IMR-90 (cell line): ENCODE measurements at regions not wholly inside any gene's neighbourhood (a gene's known extent, or its start where the extent isn't known, plus 50 kb on each side); places are given as distances from the start of the nearest gene placed in this dataset.

Experiments
- ATAC-seq: fragments of 200-7000 bp; cut with Tn5 transposase; 2 replicates; pipeline ENCODE4 v1.9.1; 2020; ENCODE audit warnings: low read depth, mild to moderate bottlenecking, moderate library complexity
- BruUV-seq: library from RNA; stranded (reverse); fragments of 400-500 nt; replicated peaks from 2 replicates; lab custom pipeline; 2021; lab: Mats Ljungman, UMichigan
- CTCF ChIA-PET: fragments of 300-600 bp; formaldehyde crosslinking; extraction: SDS; loops from one replicate; lab custom pipeline; 2021; ENCODE audit warnings: antibody characterized with exemption; lab: Yijun Ruan, JAX
- POLR2A ChIA-PET: fragments of 300-600 bp; sonication (Branson Sonifier 250); formaldehyde crosslinking; loops from one replicate; lab custom pipeline; 2022; ENCODE audit warnings: antibody characterized with exemption; ENCODE audit not compliant: unreplicated experiment; lab: Charles Lee
- DNase-seq: peaks from one replicate; pipeline ENCODE4 v3.0.0; 2013
- H2AFZ ChIP-seq: replicated peaks from 2 replicates; pipeline ENCODE3; 2013; ENCODE audit warnings: low read length, mild to moderate bottlenecking; ENCODE audit not compliant: poor library complexity
- H2AK5ac ChIP-seq: 2 replicates; pipeline ENCODE4 v1.6.1; 2013; ENCODE audit warnings: low read depth, low read length, inconsistent platforms
- H2AK9ac ChIP-seq: replicated peaks from 2 replicates; pipeline ENCODE3; 2013; ENCODE audit warnings: mild to moderate bottlenecking, low read depth, low read length, moderate library complexity; ENCODE audit not compliant: poor library complexity
- H2BK120ac ChIP-seq: 2 replicates; pipeline ENCODE4 v1.6.1; 2013; ENCODE audit warnings: low read depth, low read length, inconsistent platforms
- H2BK15ac ChIP-seq: 3 replicates; pipeline ENCODE4 v1.6.1; 2013; ENCODE audit warnings: low read depth, low read length, inconsistent platforms
- H2BK20ac ChIP-seq: 2 replicates; pipeline ENCODE4 v1.6.1; 2013; ENCODE audit warnings: low read depth, mild to moderate bottlenecking, inconsistent platforms, low read length, moderate library complexity
- H2BK5ac ChIP-seq: 2 replicates; pipeline ENCODE4 v1.6.1; 2013; ENCODE audit warnings: mild to moderate bottlenecking, low read depth, low read length, inconsistent platforms; ENCODE audit not compliant: poor library complexity, severe bottlenecking
- H3K14ac ChIP-seq: replicated peaks from 2 replicates; pipeline ENCODE4 v1.6.1; 2013; ENCODE audit warnings: low read depth, low read length, inconsistent platforms
- H3K18ac ChIP-seq: 2 replicates; pipeline ENCODE4 v1.6.1; 2013; ENCODE audit warnings: low read depth, low read length, control low read depth
- H3K23ac ChIP-seq: 2 replicates; pipeline ENCODE4 v1.6.1; 2013; ENCODE audit warnings: low read depth, low read length, inconsistent platforms
- H3K27ac ChIP-seq: 2 replicates; pipeline ENCODE4 v1.5.1; 2013; ENCODE audit warnings: mild to moderate bottlenecking, control low read depth, low read length; ENCODE audit not compliant: insufficient read depth
- H3K27me3 ChIP-seq: 2 replicates; pipeline ENCODE4 v1.6.1; 2013; ENCODE audit warnings: low read length; ENCODE audit not compliant: control insufficient read depth, insufficient read depth
- H3K36me3 ChIP-seq: 2 replicates; pipeline ENCODE4 v1.6.1; 2013; ENCODE audit warnings: low read length, mixed read lengths; ENCODE audit not compliant: control insufficient read depth, insufficient read depth
- H3K4ac ChIP-seq: 2 replicates; pipeline ENCODE4 v1.6.1; 2013; ENCODE audit warnings: low read depth, low read length, inconsistent platforms
- H3K4me1 ChIP-seq: 2 replicates; pipeline ENCODE4 v1.6.1; 2013; ENCODE audit warnings: low read length, mixed read lengths; ENCODE audit not compliant: control insufficient read depth, insufficient read depth
- H3K4me2 ChIP-seq: 2 replicates; pipeline ENCODE4 v1.6.1; 2013; ENCODE audit warnings: low read depth, mild to moderate bottlenecking, control low read depth, low read length, moderate library complexity
- H3K4me3 ChIP-seq: 2 replicates; pipeline ENCODE4 v1.5.1; 2013; ENCODE audit warnings: low read depth, mild to moderate bottlenecking, control low read depth, low read length, moderate library complexity; ENCODE audit not compliant: insufficient read depth
- H3K56ac ChIP-seq: 2 replicates; pipeline ENCODE4 v1.6.1; 2013; ENCODE audit warnings: low read length, inconsistent platforms; ENCODE audit not compliant: insufficient read depth; ENCODE audit errors: extremely low read depth
- H3K79me1 ChIP-seq, 2 experiments: 2 replicates each; pipeline ENCODE4 v1.6.1; 2013; ENCODE audit warnings: low read length in 2 of 2, inconsistent platforms in 1 of 2, low read depth in 1 of 2
- H3K9ac ChIP-seq: 2 replicates; pipeline ENCODE4 v1.6.1; 2013; ENCODE audit warnings: low read depth, low read length, control low read depth
- H3K9me1 ChIP-seq: 2 replicates; pipeline ENCODE4 v1.6.1; 2013; ENCODE audit warnings: low read length, inconsistent platforms; ENCODE audit not compliant: insufficient read depth
- H3K9me3 ChIP-seq: 2 replicates; pipeline ENCODE4 v1.6.1; 2013; ENCODE audit warnings: low read length; ENCODE audit not compliant: control insufficient read depth, insufficient read depth
- H4K20me1 ChIP-seq: 2 replicates; pipeline ENCODE4 v1.6.1; 2013; ENCODE audit warnings: low read length, inconsistent platforms; ENCODE audit not compliant: insufficient read depth
- H4K5ac ChIP-seq: 2 replicates; pipeline ENCODE4 v1.6.1; 2013; ENCODE audit warnings: mild to moderate bottlenecking, low read depth, low read length, control low read depth
- H4K8ac ChIP-seq, 2 experiments: 2 replicates each; pipeline ENCODE4 v1.6.1; 2013; ENCODE audit warnings: low read depth in 2 of 2, low read length in 2 of 2, control low read depth in 1 of 2, inconsistent platforms in 1 of 2
- H4K91ac ChIP-seq: 2 replicates; pipeline ENCODE4 v1.6.1; 2013; ENCODE audit warnings: low read depth, low read length, inconsistent platforms; ENCODE audit not compliant: insufficient read depth
- BHLHE40 ChIP-seq: fragments of 150-350 bp; IDR thresholded peaks from 2 replicates; pipeline ENCODE4 v1.6.1; 2016; ENCODE audit warnings: mild to moderate bottlenecking, low read depth, low read length
- CHD1 ChIP-seq: IDR thresholded peaks from 2 replicates; pipeline ENCODE4 v1.6.1; 2012; ENCODE audit warnings: low read depth, low read length, improper control_type of control experiment
- FOS ChIP-seq: fragments of 150-350 bp; IDR thresholded peaks from 2 replicates; pipeline ENCODE4 v1.6.1; 2016; ENCODE audit warnings: low read depth, low read length
- MXI1 ChIP-seq: IDR thresholded peaks from 2 replicates; pipeline ENCODE4 v1.6.1; 2012; ENCODE audit warnings: low read depth, mild to moderate bottlenecking, low read length, moderate library complexity, borderline replicate concordance
- NFE2L2 ChIP-seq: fragments of 150-350 bp; IDR thresholded peaks from 2 replicates; pipeline ENCODE4 v1.6.1; 2016; ENCODE audit warnings: low read depth, mild to moderate bottlenecking, low read length
- POLR2A ChIP-seq: IDR thresholded peaks from 2 replicates; pipeline ENCODE4 v1.6.1; 2012; ENCODE audit warnings: mild to moderate bottlenecking, low read depth, low read length
- RAD21 ChIP-seq: IDR thresholded peaks from 2 replicates; pipeline ENCODE4 v1.6.1; 2012; ENCODE audit warnings: low read length, improper control_type of control experiment
- RCOR1 ChIP-seq: IDR thresholded peaks from 2 replicates; pipeline ENCODE4 v1.6.1; 2012; ENCODE audit warnings: mild to moderate bottlenecking, low read length, improper control_type of control experiment; ENCODE audit not compliant: insufficient replicate concordance
- RFX5 ChIP-seq: IDR thresholded peaks from 2 replicates; pipeline ENCODE4 v1.8.0; 2012; ENCODE audit warnings: low read depth, mild to moderate bottlenecking, low read length, moderate library complexity
- SMC3 ChIP-seq: fragments of 150-350 bp; IDR thresholded peaks from 2 replicates; pipeline ENCODE4 v1.6.1; 2016; ENCODE audit warnings: low read depth, mild to moderate bottlenecking, antibody characterized with exemption, low read length, moderate library complexity
- WGBS, 2 experiments: methylation state at CpG; one replicate each; pipeline versions ENCODE4 v1.1.5 to v1.1.7; 2013; ENCODE audit warnings: missing lambda C conversion rate in 2 of 2; ENCODE audit not compliant: insufficient read length in 1 of 2; ENCODE audit errors: extremely low coverage in 2 of 2; 5-methylcytosine and 5-hydroxymethylcytosine counted together
- dilution Hi-C: fragments of 300-500 bp; cut with HindIII; formaldehyde crosslinking; loops from one replicate; pipeline ENCODE4 v1.14.3; 2018; ENCODE audit warnings: low sequenced_read_pairs; ENCODE audit not compliant: unreplicated experiment
- in situ Hi-C: fragments of 300-500 bp; cut with MboI; formaldehyde crosslinking; loops from 3 replicates; pipeline ENCODE4 v1.14.3; 2019; ENCODE audit warnings: low sequenced_read_pairs, inconsistent platforms, mixed read lengths
- intact Hi-C: fragments of 100-400 bp; cut with micrococcal nuclease; formaldehyde crosslinking; loops from 2 replicates; pipeline ENCODE4 v1.10.0; 2022
- TF ChIP-seq, protein P1 (sequence below): fragments of 150-350 bp; IDR thresholded peaks from 2 replicates; pipeline ENCODE4 v1.6.1; 2016; ENCODE audit warnings: low read depth, mild to moderate bottlenecking, low read length, moderate library complexity, borderline replicate concordance
- TF ChIP-seq, protein P2 (sequence below): fragments of 150-350 bp; IDR thresholded peaks from 2 replicates; pipeline ENCODE4 v1.6.1; 2017; ENCODE audit warnings: mild to moderate bottlenecking, antibody characterized with exemption, low read length, low read depth

DNA sequence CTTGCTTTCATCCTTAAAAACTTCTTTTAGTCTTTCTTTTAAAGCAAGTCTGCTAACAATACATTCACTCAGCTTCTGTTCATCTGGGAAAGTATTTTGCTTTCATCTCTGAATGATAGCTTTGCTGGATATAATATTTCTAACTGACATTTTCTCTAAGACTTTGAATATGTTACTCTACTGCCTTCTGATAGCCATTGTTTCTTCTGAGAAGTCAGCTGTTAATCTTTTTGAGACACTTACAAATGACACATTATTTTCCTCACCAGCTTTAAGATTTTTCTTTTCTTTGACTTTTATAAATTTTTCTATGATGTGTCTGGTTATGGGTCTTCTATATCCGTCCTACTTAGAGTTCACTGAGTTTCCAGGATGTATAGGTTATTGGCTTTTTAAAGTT lies 643.1 kb downstream of the KCNA4 start:
- Histone ChIP-seq H3K9me1 (no peaks in the 10 kb centered on the region), H4K91ac (no peak overlapping the region), H3K4me3 (no peak overlapping the region), H3K4ac (no peak overlapping the region), H2AK9ac (no peak overlapping the region), H2AFZ (no peak overlapping the region), H2BK20ac (no peak overlapping the region), H3K27ac (no peak overlapping the region), H3K9me3 (no peaks in the 10 kb centered on the region), H4K5ac (no peak overlapping the region), H2BK15ac (no peak overlapping the region), H3K27me3 (no peaks in the 10 kb centered on the region), H3K4me1 (no peaks in the 10 kb centered on the region), H3K18ac (no peak overlapping the region), H3K9ac (no peak overlapping the region), H3K14ac (no peak overlapping the region), H2AK5ac (no peak overlapping the region), H4K20me1 (no peaks in the 10 kb centered on the region), H3K56ac (no peak overlapping the region), H2BK120ac (no peak overlapping the region), H3K23ac (no peak overlapping the region), H3K4me2 (no peak overlapping the region), H4K8ac (no peak overlapping the region), H2BK5ac (no peak overlapping the region), H3K79me1 (no peaks in the 10 kb centered on the region), H3K36me3 (no peaks in the 10 kb centered on the region)
- no TSS peak for BruUV-seq
- CTCF ChIA-PET = no interaction called here
- WGBS, 2 experiments = no CpG with 5 or more reads among the region's 1 CpG
- in situ Hi-C loops = no loop called here
- no peak for ATAC-seq
- TF ChIP-seq FOS = no peak
- TF ChIP-seq RCOR1 = no peak
- no peak for TF ChIP-seq RFX5
- no peak for TF ChIP-seq NFE2L2
- TF ChIP-seq RAD21 = no peak
- no peak for TF ChIP-seq POLR2A
- no peak for TF ChIP-seq SMC3
- TF ChIP-seq MXI1 = no peak
- no peak for TF ChIP-seq BHLHE40
- TF ChIP-seq, protein P1, sequence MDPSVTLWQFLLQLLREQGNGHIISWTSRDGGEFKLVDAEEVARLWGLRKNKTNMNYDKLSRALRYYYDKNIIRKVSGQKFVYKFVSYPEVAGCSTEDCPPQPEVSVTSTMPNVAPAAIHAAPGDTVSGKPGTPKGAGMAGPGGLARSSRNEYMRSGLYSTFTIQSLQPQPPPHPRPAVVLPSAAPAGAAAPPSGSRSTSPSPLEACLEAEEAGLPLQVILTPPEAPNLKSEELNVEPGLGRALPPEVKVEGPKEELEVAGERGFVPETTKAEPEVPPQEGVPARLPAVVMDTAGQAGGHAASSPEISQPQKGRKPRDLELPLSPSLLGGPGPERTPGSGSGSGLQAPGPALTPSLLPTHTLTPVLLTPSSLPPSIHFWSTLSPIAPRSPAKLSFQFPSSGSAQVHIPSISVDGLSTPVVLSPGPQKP = no peak
- TF ChIP-seq, protein P2, sequence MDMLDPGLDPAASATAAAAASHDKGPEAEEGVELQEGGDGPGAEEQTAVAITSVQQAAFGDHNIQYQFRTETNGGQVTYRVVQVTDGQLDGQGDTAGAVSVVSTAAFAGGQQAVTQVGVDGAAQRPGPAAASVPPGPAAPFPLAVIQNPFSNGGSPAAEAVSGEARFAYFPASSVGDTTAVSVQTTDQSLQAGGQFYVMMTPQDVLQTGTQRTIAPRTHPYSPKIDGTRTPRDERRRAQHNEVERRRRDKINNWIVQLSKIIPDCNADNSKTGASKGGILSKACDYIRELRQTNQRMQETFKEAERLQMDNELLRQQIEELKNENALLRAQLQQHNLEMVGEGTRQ = no peak
- no peak for TF ChIP-seq CHD1
- POLR2A ChIA-PET = no interaction called here
- intact Hi-C loops = no loop called here
- dilution Hi-C loops = no loop called here
- DNase-seq = no peak
